Activated CD8-positive, alpha-beta memory T cell treated with anti-CD3 and anti-CD28 coated beads, Interleukin-2, amount 50 U/mL, for 48 hours (primary cell): ENCODE measurements at regions not wholly inside any gene's neighbourhood (a gene's known extent, or its start where the extent isn't known, plus 50 kb on each side); places are given as distances from the start of the nearest gene placed in this dataset.
"Not testable (repeated sequence)": the region's sequence is repeated elsewhere in the genome, so short reads cannot be mapped to it uniquely, and the experiment has no call there.

ENCODE experiments used
- DNase-seq: peaks from one replicate; pipeline ENCODE4 v3.0.0-alpha.2; 2020

- no peak for DNase-seq
Observed at GRCh38 chr3:176412771-176413170, 784.5 kb downstream of the TBL1XR1 start.

DNA sequence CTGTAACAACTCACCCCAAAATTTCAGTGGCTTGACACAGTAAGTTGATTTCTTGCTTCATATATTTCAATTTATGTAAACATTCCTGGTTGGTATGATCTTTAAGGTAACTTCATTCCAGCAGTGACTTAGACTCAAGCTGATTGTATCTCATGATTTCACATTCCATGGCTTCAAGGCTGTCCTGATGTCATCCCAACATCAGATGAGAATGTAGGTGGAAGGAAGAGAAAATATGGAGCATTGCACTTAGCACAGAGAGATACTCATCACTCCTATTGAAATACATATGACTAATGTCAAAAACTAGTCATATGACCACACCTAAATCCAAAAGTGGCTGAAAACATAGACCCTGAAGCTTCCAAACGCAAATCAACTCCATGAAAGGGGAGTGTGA, 793.8 kb downstream of the TBL1XR1 start:
- DNase-seq: no peak

GRCh38 chr3:176401211-176401610, 796.1 kb downstream of the TBL1XR1 start:
- no peak for DNase-seq

DNA sequence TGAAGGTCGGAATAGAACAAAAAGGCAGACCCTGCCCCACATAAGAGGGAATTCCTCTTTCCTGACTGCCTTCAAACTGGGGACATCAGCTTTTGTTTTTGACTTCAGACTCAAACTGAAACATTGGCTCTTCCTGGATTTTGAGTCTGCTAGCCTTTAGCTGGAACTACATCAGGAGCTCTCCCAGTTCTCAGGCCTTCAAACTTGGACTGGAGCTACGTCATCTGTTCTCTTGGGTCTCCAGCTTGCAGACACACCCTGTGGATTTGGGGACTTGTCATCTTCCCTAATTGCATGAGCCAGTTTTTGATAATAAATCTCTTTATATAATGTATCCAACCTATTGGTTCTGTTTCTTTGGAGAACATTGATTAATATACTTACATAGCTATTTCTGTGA, 798.1 kb downstream of the TBL1XR1 start:
- DNase-seq: no peak

DNA sequence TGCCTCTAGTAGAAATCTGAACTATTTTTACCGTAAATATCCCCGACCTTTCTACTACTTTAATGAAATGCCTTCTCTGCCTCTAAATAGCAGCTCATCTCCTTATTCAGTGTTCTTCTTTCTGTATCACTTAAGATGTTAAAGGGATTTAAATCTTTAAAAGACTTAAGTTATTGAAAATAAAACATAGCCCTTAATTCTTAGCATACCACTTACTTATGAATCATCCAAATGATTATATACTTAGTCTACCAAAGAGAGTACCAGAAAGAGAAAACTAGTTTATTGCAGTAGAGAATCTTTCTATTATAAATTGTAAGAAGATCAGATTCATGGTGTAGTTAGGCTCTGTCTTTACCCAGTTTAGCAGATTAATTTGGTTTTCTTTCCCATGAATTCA, 802.0 kb downstream of the TBL1XR1 start:
- no peak for DNase-seq

- no peak for DNase-seq
Observed at GRCh38 chr3:176378789-176379188, 818.5 kb downstream of the TBL1XR1 start.

GRCh38 chr3:176376531-176376930, 820.8 kb downstream of the TBL1XR1 start:
- no peak for DNase-seq

GRCh38 chr3:176375519-176375918, 821.8 kb downstream of the TBL1XR1 start:
- DNase-seq: no peak

DNA sequence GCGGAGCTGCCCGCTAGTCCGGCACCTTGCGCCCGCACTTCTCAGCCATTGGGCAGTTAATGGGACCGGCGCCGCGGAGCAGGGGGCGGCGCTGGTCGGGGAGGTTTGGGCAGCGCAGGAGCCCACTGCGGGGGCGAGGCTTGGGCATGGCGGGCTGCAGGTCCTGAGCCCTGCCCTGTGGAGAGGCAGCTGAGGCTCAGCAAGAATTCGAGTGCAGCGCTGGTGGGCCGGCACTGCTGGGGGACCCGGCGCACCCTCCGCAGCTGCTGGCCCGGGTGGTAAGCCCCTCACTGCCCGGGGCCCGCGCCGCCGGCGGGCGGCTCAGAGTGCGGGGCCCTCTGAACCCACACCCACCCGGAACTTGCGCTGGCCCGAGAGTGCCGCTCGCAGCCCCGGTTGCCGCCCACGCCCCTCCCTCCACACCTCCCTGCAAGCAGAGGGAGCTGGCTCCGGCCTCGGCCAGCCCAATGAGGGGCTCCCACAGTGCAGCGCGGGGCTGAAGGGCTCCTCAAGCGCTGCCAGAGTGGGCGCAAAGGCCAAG, 835.0 kb downstream of the TBL1XR1 start:
- DNase-seq: no peak

DNA sequence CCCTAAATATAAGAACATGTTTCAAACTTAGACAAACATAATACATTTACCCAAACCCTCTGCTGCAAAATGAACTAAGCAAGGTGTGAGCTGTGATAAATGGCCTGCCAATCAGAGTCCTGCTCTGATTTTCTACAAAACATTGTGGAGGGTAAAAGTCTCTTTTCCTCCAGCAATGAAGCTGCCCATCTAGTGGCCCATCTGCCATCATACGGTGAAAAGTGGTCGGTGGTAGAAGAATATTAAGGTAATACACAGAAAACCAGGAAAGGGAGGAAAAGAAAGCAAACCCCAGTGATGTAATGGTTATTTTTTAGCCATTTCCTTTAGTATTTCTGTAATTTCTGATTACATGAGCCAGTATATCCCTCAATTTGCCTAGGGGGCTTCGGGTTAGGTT, 838.1 kb downstream of the TBL1XR1 start:
- no peak for DNase-seq

DNA sequence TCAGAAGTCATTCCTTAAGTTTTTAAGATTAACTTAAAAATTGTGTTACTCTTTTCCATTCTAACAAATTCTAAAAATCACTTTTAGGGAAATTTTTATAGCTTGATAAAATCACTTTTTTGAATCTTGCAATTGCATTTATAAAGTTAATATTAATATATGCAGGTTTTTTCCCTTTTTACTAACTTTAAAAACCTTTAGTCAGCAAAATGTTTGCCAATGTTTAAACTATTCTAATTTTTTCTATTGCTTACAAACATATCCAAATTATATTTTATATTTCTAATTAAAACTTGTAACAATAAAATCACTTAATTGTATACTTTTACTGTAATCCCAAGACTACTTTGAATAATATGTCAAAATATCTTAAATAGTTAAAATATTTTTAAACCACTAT, 839.4 kb downstream of the TBL1XR1 start:
- DNase-seq: no peak

GRCh38 chr3:176354843-176355242, 842.4 kb downstream of the TBL1XR1 start:
- no peak for DNase-seq

DNA sequence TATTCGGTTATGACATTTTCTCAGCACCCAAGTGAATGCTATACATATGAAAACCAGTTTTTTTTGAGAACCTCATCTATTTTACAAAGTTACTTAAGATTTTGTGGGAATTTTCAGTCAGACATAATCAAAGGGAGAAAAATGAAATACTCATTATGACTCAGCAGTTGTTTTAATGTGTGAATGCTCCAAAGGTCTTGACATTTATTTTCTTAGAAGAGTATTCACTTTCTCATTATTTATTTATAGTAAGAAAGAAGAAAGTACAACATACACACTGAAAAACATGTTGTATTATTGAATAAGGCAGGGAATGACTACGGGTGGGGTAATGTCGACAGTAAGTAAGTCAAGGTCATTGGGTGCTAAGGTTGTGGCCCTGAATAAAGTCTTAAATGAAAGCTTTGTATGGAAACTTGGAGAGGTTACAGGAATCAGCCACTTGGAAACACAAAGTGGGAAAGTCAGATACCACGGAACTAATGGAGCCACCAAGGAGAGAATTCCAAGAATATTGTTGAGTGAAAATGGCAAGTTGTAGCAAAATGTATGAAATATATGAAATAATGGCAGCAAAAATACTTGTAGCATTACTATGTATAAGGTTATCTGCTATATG, 844.5 kb downstream of the TBL1XR1 start:
- no peak for DNase-seq

DNA sequence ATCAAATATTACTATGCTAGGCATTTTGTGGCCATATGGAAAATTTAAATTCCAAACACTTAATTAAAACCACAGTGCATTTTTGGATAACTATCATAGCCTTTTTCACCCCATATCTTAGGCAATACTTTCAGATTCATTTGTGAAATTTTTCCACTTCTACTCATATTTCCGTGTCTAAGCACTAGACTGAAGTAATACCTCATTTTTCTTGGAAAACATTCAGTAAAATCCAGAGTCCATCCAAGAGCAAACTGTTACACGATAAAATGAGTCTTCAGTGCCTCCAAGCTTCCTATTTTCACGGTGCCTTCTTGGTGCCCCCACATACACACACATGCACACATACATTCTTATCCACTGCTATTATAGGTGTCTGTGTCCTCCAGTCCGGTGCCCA, 845.9 kb downstream of the TBL1XR1 start:
- no peak for DNase-seq

GRCh38 chr3:176349706-176350105, 847.6 kb downstream of the TBL1XR1 start:
- no peak for DNase-seq

GRCh38 chr3:176347424-176348146, 849.7 kb downstream of the TBL1XR1 start:
- no peak for DNase-seq

- no peak for DNase-seq
Observed at GRCh38 chr3:176341963-176342362, 855.3 kb downstream of the TBL1XR1 start.

- DNase-seq: no peak
Observed at GRCh38 chr3:176328666-176329065, 868.6 kb downstream of the TBL1XR1 start.

DNA sequence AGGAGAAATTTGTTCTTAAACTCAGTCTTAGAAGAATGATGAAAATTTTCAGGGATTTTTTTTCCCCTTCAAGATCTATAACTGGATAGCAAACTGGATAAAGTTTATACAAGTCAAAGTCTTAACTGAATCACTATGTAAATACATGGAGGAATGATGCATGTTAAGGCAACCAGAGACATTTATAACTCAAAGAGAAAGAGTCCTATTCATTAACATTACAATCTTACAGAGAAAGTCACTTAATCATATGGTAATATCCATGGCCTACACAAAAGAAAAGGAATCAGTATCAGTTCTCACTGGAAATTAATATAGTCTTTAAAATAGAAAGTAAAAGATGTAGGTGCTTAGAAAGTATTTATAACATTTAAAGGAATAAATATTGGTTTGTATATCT, 869.1 kb downstream of the TBL1XR1 start:
- no peak for DNase-seq

- not testable (repeated sequence) for DNase-seq
Observed at GRCh38 chr3:176326894-176327490, 870.3 kb downstream of the TBL1XR1 start.

- DNase-seq: not testable (repeated sequence)
Observed at GRCh38 chr3:176321532-176321931, 875.8 kb downstream of the TBL1XR1 start.

GRCh38 chr3:176321099-176321498, 876.2 kb downstream of the TBL1XR1 start:
- DNase-seq: no peak

GRCh38 chr3:176313426-176313825, 883.9 kb downstream of the TBL1XR1 start:
- DNase-seq: no peak

GRCh38 chr3:176310641-176311040, 886.6 kb downstream of the TBL1XR1 start:
- no peak for DNase-seq
